ENCODE measurements at regions not wholly inside any gene's neighbourhood (a gene's known extent, or its start where the extent isn't known, plus 50 kb on each side); places are given as distances from the start of the nearest gene placed in this dataset.

GRCh38 chr14:98599082-98599481, 672.9 kb downstream of the BCL11B start:
- intact Hi-C loops (cut with DNase I) = no loop called here
- H3K4me3 ChIP-seq (replicated peaks in 1 of 3) = no peak overlapping the region
- 37 to 40% methylated on average over 5 of the region's 5 CpGs for whole genome bisulfite sequencing, 2 donors
- no peak for DNase-seq
- H3K36me3 ChIP-seq = no peaks in the 10 kb centered on the region
- TF ChIP-seq POLR2A (IDR thresholded peaks at IDR 0.05) (no peak), CTCF (IDR thresholded peaks at IDR 0.05) (no peak)
- H3K27ac ChIP-seq = no peak overlapping the region
- H3K27me3 ChIP-seq = no peaks in the 10 kb centered on the region
- H3K4me1 ChIP-seq = no peaks in the 10 kb centered on the region
- H3K9me3 ChIP-seq = no peaks in the 10 kb centered on the region

- intact Hi-C loops (cut with DNase I) = no loop called here
- Histone ChIP-seq H3K27me3 (no peaks in the 10 kb centered on the region), H3K27ac (no peak overlapping the region), H3K4me1 (no peaks in the 10 kb centered on the region), H3K36me3 (no peaks in the 10 kb centered on the region), H3K4me3 (replicated peaks in 1 of 3) (no peak overlapping the region), H3K9me3 (no peaks in the 10 kb centered on the region)
- DNase-seq = no peak
- TF ChIP-seq POLR2A (IDR thresholded peaks at IDR 0.05) (no peak), CTCF (IDR thresholded peaks at IDR 0.05) (no peak)
- WGBS, 2 donors = 68 to 77% methylated on average over 7 of the region's 7 CpGs
Observed at GRCh38 chr14:98602983-98603382, 669.0 kb downstream of the BCL11B start.

GRCh38 chr14:98605043-98605442, 667.0 kb downstream of the BCL11B start:
- intact Hi-C loops (cut with DNase I) = no loop called here
- H3K27ac ChIP-seq = no peak overlapping the region
- 86% methylated on average over 2 of the region's 2 CpGs for WGBS, 2 donors
- H3K36me3 ChIP-seq = no peaks in the 10 kb centered on the region
- no peak overlapping the region for H3K4me3 ChIP-seq (replicated peaks in 1 of 3)
- TF ChIP-seq CTCF (IDR thresholded peaks at IDR 0.05) = no peak
- TF ChIP-seq POLR2A (IDR thresholded peaks at IDR 0.05) = no peak
- H3K9me3 ChIP-seq = no peaks in the 10 kb centered on the region
- DNase-seq = no peak
- H3K27me3 ChIP-seq = no peaks in the 10 kb centered on the region
- no peaks in the 10 kb centered on the region for H3K4me1 ChIP-seq

GRCh38 chr14:98606041-98606640, 665.9 kb downstream of the BCL11B start:
- H3K4me1 ChIP-seq = no peaks in the 10 kb centered on the region
- DNase-seq = no peak
- WGBS, 2 donors = 52 to 59% methylated on average over 7 to 8 of the region's 8 CpGs

GRCh38 chr14:98606816-98607215, 665.2 kb downstream of the BCL11B start:
- H3K4me3 ChIP-seq (replicated peaks in 1 of 3) = no peak overlapping the region
- no peak for DNase-seq
- intact Hi-C loops (cut with DNase I) = no loop called here
- no peak overlapping the region for H3K27ac ChIP-seq
- TF ChIP-seq CTCF (IDR thresholded peaks at IDR 0.05) = no peak
- no peak for TF ChIP-seq POLR2A (IDR thresholded peaks at IDR 0.05)
- H3K9me3 ChIP-seq = no peaks in the 10 kb centered on the region
- 93 to 95% methylated on average over 4 of the region's 4 CpGs for WGBS, 2 donors
- H3K36me3 ChIP-seq = no peaks in the 10 kb centered on the region
- H3K4me1 ChIP-seq = no peaks in the 10 kb centered on the region
- H3K27me3 ChIP-seq = no peaks in the 10 kb centered on the region

More at GRCh38 chr14:98606041-98606640, 665.9 kb downstream of the BCL11B start:
- Histone ChIP-seq H3K36me3 (no peaks in the 10 kb centered on the region), H3K27me3 (no peaks in the 10 kb centered on the region), H3K4me3 (replicated peaks in 1 of 3) (no peak overlapping the region), H3K9me3 (no peaks in the 10 kb centered on the region), H3K27ac (no peak overlapping the region)
- no peak for TF ChIP-seq CTCF (IDR thresholded peaks at IDR 0.05)
- TF ChIP-seq POLR2A (IDR thresholded peaks at IDR 0.05) = no peak
- intact Hi-C loops (cut with DNase I) = no loop called here
